Tibial nerve (tissue), 4 donors: ENCODE measurements at regions not wholly inside any gene's neighbourhood (a gene's known extent, or its start where the extent isn't known, plus 50 kb on each side); places are given as distances from the start of the nearest gene placed in this dataset.

Experiments used
- DNase-seq, 2 donors: peaks; one replicate each; pipeline ENCODE4 v3.0.0-alpha.2; 2019; ENCODE audit warnings: low spot score in 2 of 2
- H3K27ac ChIP-seq, 4 donors: fragments of 200-600 bp; sonication (generic) in 3 of 4; one replicate each; pipeline ENCODE4 v1.5.1; 2017 to 2019; ENCODE audit warnings: mild to moderate bottlenecking in 1 of 4
- H3K27me3 ChIP-seq, 2 donors: fragments of 200-600 bp; sonication (generic) in 1 of 2; one replicate each; pipeline versions ENCODE4 v1.5.1 to v1.6.0; 2017 to 2019
- H3K36me3 ChIP-seq, 3 donors: fragments of 200-600 bp; sonication (generic); one replicate each; pipeline ENCODE4 v1.5.1; 2018 to 2019
- H3K4me1 ChIP-seq, 4 donors: fragments of 200-600 bp; sonication (generic) in 3 of 4; one replicate each; pipeline ENCODE4 v1.5.1; 2017 to 2019
- H3K4me3 ChIP-seq, 4 donors: fragments of 200-600 bp; sonication (generic) in 3 of 4; one replicate each; pipeline ENCODE4 v1.5.1; 2017 to 2019; ENCODE audit warnings: mild to moderate bottlenecking in 1 of 4, moderate library complexity in 1 of 4
- H3K9me3 ChIP-seq, 4 donors: fragments of 200-600 bp; sonication (generic) in 3 of 4; one replicate each; pipeline ENCODE4 v1.5.1; 2017 to 2019
- EP300 ChIP-seq, 2 donors: sonication (generic); formaldehyde crosslinking; IDR thresholded peaks; one replicate each; pipeline ENCODE4 v1.6.1; 2017; ENCODE audit warnings: antibody characterized with exemption in 2 of 2, mild to moderate bottlenecking in 1 of 2
- POLR2A ChIP-seq, 2 donors: fragments of 450-650 bp; IDR thresholded peaks; one replicate each; pipeline ENCODE4 v1.6.1; 2017; ENCODE audit warnings: antibody characterized with exemption in 2 of 2, mild to moderate bottlenecking in 2 of 2, moderate library complexity in 2 of 2
- WGBS, 2 donors: methylation state at CpG; one replicate each; pipeline ENCODE4 v1.1.5; 2018; 5-methylcytosine and 5-hydroxymethylcytosine counted together
- TF ChIP-seq, protein P1 (sequence below), 5 experiments: fragments of 200-600 bp in 3 of 5; fragments of 450-650 bp in 2 of 5; sonication (generic) in 3 of 5; IDR thresholded peaks; one replicate each; pipeline ENCODE4 v1.5.1; 2016 to 2019; ENCODE audit warnings: antibody characterized with exemption in 5 of 5, mild to moderate bottlenecking in 3 of 5, moderate library complexity in 2 of 5

GRCh38 chr2:58584606-58585118 lies 343.5 kb upstream of the FANCL start:
- Histone ChIP-seq H3K27me3 (no peaks in the 10 kb centered on the region), H3K27ac (no peak overlapping the region), H3K36me3 (no peaks in the 10 kb centered on the region), H3K4me3 (no peak overlapping the region), H3K4me1 (no peaks in the 10 kb centered on the region), H3K9me3 (no peaks in the 10 kb centered on the region)
- WGBS, 2 donors: 80 to 82% methylated on average over 4 of the region's 4 CpGs
- no peak for DNase-seq
- TF ChIP-seq, protein P1, sequence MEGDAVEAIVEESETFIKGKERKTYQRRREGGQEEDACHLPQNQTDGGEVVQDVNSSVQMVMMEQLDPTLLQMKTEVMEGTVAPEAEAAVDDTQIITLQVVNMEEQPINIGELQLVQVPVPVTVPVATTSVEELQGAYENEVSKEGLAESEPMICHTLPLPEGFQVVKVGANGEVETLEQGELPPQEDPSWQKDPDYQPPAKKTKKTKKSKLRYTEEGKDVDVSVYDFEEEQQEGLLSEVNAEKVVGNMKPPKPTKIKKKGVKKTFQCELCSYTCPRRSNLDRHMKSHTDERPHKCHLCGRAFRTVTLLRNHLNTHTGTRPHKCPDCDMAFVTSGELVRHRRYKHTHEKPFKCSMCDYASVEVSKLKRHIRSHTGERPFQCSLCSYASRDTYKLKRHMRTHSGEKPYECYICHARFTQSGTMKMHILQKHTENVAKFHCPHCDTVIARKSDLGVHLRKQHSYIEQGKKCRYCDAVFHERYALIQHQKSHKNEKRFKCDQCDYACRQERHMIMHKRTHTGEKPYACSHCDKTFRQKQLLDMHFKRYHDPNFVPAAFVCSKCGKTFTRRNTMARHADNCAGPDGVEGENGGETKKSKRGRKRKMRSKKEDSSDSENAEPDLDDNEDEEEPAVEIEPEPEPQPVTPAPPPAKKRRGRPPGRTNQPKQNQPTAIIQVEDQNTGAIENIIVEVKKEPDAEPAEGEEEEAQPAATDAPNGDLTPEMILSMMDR (IDR thresholded peaks at IDR 0.05): no peak
- no peak for TF ChIP-seq EP300 (IDR thresholded peaks at IDR 0.05)
- TF ChIP-seq POLR2A (IDR thresholded peaks at IDR 0.05): no peak

- H3K36me3 ChIP-seq: no peaks in the 10 kb centered on the region
- H3K27me3 ChIP-seq: no peaks in the 10 kb centered on the region
- no peak for DNase-seq
- TF ChIP-seq POLR2A (IDR thresholded peaks at IDR 0.05) (no peak), EP300 (IDR thresholded peaks at IDR 0.05) (no peak)
- TF ChIP-seq, protein P1 (IDR thresholded peaks at IDR 0.05): no peak
- 92 to 95% methylated on average over 2 of the region's 2 CpGs for WGBS, 2 donors
- no peak overlapping the region for H3K27ac ChIP-seq
- H3K4me1 ChIP-seq: no peaks in the 10 kb centered on the region
- no peaks in the 10 kb centered on the region for H3K9me3 ChIP-seq
- H3K4me3 ChIP-seq: no peak overlapping the region
Observed at GRCh38 chr2:58578276-58578675, 337.2 kb upstream of the FANCL start.

DNA sequence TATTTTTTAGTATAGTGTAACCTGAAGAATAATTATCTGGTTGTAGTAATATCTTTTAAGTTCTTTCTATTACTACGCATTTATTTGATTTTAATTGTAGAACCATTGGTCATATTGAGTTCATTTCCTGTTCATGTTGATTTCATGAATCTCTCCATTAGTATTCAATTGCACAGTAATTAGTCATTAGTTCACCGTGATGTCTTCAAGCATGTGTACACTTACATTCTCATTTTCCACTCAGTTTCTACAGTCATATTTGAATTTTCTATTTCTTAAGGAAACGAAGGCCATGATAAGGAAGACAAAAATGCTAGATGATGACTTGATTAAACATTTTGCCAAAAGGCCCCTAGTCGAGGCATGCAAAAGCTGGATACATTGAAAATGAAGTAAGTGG lies 333.7 kb upstream of the FANCL start:
- Histone ChIP-seq H3K4me3 (no peak overlapping the region), H3K27me3 (no peaks in the 10 kb centered on the region), H3K27ac (no peak overlapping the region), H3K4me1 (peaks cover 0 to 3% (median 0%) of the 10 kb centered on the region in 4 donors), H3K9me3 (no peaks in the 10 kb centered on the region), H3K36me3 (no peaks in the 10 kb centered on the region)
- TF ChIP-seq EP300 (IDR thresholded peaks at IDR 0.05) (no peak), POLR2A (IDR thresholded peaks at IDR 0.05) (no peak)
- TF ChIP-seq, protein P1 (IDR thresholded peaks at IDR 0.05): no peak
- 76 to 88% methylated on average over 4 of the region's 4 CpGs for WGBS, 2 donors
- no peak for DNase-seq

GRCh38 chr2:58572731-58573130 lies 331.6 kb upstream of the FANCL start:
- Histone ChIP-seq H3K27me3 (no peaks in the 10 kb centered on the region), H3K4me1 (peaks cover 0 to 3% (median 0%) of the 10 kb centered on the region in 4 donors), H3K9me3 (no peaks in the 10 kb centered on the region), H3K36me3 (no peaks in the 10 kb centered on the region), H3K27ac (no peak overlapping the region), H3K4me3 (no peak overlapping the region)
- TF ChIP-seq EP300 (IDR thresholded peaks at IDR 0.05): no peak
- TF ChIP-seq, protein P1 (IDR thresholded peaks at IDR 0.05): no peak
- no peak for TF ChIP-seq POLR2A (IDR thresholded peaks at IDR 0.05)
- WGBS, 2 donors: 57 to 61% methylated on average over 3 of the region's 3 CpGs
- DNase-seq: no peak

- DNase-seq: peak in 1 of 2 donors; percentile 8
- H3K4me3 ChIP-seq: no peak overlapping the region
- no peak overlapping the region for H3K27ac ChIP-seq
- H3K9me3 ChIP-seq: no peaks in the 10 kb centered on the region
- no peaks in the 10 kb centered on the region for H3K36me3 ChIP-seq
- H3K27me3 ChIP-seq: no peaks in the 10 kb centered on the region
- WGBS, 2 donors: 26 to 34% methylated on average over 10 of the region's 10 CpGs
- no peak for TF ChIP-seq EP300 (IDR thresholded peaks at IDR 0.05)
- TF ChIP-seq POLR2A (IDR thresholded peaks at IDR 0.05): no peak
- TF ChIP-seq, protein P1 (IDR thresholded peaks at IDR 0.05): peak; percentile 34 to 55 (median 54)
- peaks cover 0 to 3% (median 0%) of the 10 kb centered on the region in 4 donors for H3K4me1 ChIP-seq
Observed at GRCh38 chr2:58571181-58571852, 330.2 kb upstream of the FANCL start.
